ENCODE measurements at regions not wholly inside any gene's neighbourhood (a gene's known extent, or its start where the extent isn't known, plus 50 kb on each side); places are given as distances from the start of the nearest gene placed in this dataset.
"Not testable (repeated sequence)": the region's sequence is repeated elsewhere in the genome, so short reads cannot be mapped to it uniquely, and the experiment has no call there.

DNA sequence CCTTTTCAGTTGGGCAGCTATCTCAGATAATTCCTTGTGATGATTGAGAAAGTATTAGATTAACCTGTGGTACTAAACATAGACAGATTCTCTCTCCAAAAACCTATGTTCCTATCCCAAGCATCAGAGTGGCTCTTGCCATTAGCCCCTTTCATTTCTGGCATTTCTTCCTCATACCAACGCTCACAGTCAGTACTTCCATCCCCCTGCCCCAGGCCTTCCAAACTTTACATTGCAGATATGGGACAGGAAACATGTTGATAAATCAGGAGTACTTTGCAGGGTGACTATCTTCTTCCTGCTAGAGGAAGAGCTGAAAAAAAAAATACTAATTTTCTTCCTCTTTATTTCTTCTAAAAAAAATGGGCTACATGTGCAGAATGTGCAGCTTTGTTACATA lies 442.6 kb upstream of the RGMB start:
- DNase-seq = no peak

DNA sequence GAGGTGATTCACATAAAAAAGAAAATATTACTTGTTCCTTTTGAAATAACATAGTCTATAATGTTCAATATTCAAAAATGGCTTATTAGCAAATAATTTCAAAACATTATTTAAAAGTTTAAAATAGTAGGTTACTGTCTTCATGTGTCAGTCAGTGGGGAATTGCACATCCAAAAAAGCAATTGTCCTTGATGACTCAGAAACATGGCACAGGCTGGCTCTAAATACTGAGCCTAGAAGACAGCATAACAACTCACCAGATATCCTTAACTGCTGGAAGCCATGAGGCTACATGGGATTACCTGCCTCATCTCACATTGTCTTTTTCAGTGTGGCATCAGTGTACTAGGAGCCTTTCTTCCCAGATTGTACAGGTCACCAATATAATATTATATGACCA lies 439.5 kb upstream of the RGMB start:
- DNase-seq = no peak

DNA sequence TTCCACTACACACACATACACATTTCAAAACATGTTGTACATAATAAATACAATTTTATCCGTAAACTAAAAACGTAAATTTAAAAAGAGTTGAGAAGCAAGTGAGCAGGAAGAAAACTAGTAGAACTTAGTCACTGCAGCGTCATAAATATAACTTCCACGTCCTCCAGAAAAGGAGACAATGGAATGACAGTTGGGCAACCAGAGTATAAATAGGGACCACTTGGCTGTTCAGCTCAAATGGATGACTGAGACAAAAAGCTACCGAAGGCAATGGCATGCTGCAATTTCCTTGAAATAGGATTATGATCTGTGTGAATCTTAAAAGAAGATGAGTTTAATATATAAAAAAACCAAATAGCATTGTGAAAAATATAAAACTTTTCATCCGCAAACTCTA lies 438.5 kb upstream of the RGMB start:
- DNase-seq = no peak

DNA sequence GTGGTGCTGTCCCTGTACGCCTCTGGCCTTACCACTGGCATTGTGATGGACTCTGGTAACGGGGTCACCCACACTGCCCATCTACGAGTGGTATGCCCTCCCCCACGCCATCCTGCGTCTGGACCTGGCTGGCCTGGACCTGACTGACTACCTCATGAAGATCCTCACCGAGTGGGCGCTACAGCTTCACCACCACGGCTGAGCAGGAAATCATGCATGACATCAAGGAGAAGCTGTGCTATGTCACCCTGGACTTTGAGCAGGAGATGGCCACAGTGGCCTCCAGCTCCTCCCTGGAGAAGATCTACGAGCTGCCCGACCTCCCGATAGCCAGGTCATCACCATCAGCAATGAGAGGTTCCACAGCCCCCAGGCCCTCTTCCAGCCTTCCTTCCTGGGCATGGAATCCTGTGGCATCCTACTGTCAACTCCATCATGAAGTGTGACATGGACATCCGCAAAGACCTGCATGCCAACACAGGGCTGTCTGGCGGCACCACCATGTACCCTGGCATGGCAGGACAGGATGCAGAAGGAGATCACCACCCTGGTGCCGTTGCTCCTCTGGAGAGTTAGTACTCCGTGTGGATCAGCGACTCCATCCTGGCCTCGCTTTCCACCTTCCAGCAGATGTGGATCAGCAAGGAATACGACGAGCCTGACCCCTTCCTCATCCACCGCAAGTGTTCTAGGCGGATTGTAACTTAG lies 434.2 kb upstream of the RGMB start:
- DNase-seq = no peak

DNA sequence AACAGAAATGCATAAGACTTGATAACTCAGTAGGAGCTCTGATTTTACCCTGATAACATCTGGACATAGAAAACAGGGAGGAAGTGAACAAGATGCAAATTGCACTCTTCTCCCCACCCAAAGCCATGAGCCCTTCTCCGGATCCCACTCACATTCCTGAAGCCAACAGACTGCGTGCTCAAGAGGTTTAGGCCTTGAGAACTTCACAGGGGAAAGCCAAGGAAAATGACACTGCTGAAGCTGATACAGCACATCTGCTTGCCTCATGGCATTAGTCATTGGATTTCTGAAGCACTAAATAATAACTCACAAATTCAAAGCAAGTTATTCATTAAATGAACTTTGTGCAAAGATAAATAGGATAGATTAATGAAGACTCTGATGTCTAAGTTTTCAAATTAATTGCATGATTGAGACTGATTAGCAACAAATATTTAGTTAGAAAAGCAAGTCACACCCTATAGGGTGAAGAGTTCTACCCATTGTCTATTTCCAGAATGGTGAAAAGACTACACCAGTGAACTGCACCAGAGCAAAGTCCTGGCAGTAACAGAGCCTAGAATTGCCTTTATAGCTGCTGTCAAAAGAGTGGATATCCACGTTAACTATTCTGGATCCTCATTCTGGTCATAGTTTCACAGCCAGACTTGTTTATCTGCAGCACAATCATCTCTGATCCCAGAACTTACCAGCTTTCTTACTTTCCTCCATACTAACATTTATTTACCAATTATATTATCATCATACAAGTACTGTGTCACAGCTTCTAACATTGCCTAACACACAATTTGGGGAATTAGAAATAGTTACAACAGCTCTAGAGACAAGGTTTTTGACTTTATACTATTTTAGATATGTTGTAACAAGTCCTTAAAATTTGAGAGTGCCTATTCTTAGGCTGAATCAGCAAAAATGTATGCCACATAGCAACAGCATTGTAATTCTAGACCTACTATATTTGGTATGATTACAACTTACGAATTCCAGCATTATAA lies 432.1 kb upstream of the RGMB start:
- DNase-seq = no peak

DNA sequence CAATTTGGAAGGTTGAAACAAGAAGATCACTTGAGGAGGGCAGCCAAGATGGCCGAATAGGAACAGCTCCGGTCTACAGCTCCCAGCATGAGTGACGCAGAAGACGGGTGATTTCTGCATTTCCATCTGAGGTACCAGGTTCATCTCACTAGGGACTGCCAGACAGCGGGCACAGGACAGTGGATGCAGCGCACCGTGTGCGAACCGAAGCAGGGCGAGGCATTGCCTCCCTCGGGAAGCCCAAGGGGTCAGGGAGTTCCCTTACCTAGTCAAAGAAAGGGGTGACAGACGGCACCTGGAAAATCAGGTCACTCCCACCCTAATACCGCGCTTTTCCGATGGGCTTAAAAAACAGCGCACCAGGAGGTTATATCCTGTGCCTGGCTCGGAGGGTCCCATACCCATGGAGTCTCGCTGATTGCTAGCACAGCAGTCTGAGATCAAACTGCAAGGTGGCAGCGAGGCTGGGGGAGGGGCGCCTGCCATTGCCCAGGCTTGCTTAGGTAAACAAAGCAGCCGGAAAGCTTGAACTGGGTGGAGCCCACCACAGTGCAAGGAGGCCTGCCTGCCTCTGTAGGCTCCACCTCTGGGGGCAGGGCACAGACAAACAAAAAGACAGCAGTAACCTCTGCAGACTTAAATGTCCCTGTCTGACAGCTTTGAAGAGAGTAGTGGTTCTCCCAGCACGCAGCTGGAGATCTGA lies 430.4 kb upstream of the RGMB start:
- not testable (repeated sequence) for DNase-seq

DNA sequence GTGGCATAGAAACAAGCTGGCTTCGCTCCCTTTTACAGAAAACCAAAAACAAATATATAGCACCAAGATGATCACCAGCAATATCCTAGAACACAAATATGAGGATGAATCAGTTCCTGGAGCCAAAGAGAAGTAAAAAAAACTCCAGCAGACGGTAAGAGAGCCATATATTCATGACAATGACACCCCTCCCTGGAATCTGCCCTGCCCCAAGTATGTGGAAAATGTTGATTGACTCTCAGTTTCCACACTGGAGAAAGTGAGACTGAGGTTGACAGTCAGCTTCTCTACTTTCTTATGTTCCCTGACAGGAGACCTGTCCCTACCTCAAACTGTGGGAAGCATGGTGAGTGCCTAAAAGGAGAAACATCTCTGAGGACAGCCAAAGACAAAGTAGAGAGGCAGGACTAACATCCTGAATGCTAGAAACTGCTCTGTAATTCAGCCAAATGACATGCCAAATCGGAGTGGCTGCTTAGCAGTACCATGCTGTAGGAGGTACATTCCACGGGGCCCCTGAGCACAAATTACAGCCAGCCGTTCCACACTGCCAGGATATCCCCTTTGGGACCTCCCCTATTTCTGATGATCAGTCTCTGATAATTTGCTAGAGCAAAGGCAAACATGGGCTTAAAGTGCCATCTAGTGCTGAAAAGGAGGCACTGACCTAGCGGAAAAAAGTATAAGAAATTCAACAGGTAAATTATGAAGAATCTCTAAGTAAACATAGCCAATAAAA lies 424.0 kb upstream of the RGMB start:
- no peak for DNase-seq

DNA sequence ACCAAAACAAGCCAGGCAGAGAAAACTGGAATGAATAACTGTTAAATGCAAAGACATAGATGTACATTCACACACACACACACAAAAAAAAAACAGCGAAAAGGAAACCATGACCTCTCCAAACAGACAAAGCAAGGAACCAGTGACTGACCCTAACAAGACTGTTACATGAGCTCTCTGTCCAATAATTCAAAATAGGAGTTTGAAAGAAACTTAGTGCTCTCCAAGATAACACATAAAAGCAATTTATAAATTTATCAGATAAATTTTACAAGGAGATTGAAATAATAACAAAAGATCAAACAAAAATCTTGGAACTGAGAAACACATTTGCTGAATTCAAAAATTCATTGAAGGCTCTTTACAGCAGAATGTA lies 423.5 kb upstream of the RGMB start:
- DNase-seq = no peak

DNA sequence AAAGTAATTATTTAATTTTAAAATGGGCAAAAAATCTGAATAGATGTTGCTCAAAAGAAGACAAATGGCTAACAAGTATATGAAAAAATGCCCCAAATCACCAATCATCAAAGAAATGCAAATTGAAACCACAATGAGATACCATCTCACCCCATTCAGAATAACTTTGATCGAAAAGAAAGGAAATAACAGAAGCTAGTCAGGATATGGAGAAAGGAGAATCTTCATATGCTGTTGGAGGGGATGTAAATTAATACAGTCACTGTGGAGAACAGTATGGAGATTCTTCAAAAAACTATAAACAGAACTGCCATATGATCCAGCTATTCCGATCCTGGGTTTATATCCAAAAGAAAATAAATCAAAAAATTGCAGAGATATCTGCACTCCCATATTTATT lies 418.5 kb upstream of the RGMB start:
- no peak for DNase-seq

DNA sequence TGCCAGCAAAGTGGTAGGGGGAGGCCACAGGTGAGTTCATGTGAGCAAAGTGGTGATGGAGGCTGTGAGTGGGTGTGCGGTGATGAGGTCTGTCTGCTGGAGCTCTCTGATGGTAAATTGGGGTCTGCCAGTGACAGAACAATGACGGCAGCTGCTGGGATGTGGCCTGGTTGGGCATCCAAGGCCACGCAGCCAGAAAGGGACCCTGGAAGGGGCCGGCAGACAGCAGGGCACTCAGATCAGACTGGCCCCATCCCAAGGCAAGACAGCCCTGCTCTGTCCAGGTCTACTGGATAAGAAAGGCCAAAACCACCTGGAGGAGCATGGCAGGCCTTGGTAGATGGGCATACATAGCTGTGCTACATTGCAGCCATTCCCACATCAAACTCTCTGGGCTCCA lies 412.9 kb upstream of the RGMB start:
- no peak for DNase-seq

DNA sequence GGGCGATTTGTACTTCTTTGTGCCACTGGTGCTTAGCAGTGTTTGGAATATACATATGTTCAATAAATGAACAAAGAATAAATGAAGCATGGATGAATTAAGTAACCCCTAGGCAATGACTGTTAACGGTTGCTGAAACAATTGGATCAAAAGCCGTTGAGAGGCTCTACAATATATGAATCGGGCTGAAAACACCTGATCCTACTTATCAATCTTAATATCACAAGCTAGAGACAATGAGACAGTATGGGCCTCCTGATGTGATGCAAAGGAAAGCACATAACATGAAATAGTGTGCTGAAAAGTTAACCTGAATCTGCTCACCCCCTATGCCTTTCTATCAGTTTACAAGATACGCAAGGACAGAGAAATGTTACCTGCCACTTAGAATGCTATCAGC lies 410.3 kb upstream of the RGMB start:
- no peak for DNase-seq

DNA sequence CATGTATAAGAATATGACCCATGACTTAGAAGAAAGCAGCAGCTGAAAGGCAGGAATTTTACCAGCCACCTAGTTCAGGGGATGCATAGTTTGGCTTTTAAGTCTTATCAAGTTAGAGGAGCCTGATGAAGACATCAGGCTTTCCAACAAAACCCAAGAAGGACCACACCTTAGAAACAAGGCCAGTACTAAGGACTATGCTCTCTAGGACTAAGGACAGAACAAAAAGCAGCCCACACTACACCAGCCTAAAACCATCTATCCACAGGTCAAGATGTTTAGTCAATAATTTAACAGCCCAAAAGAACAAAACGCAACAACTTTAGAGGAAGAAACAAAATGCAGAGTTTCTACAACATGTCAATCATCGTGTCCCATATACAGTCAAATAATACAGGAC lies 408.9 kb upstream of the RGMB start:
- DNase-seq = no peak

DNA sequence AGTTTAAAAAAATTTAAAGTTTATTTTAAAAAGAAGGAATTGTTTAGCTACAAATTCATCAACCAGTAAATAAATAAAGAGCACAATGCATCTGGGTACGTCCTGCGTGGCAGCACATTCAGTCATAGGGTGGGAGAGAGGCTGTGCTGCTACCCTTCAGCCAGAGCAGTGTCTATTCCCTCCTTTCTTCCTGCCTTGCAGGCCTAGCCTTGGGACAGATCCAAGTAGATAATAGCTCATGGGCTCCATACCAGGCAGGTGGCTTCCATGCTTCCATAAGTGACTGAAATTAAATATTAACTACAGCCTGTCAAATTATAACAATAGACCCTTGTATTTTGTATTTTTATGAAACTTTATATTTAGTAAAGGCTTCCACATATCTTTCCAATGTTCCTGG lies 408.3 kb upstream of the RGMB start:
- DNase-seq = no peak

DNA sequence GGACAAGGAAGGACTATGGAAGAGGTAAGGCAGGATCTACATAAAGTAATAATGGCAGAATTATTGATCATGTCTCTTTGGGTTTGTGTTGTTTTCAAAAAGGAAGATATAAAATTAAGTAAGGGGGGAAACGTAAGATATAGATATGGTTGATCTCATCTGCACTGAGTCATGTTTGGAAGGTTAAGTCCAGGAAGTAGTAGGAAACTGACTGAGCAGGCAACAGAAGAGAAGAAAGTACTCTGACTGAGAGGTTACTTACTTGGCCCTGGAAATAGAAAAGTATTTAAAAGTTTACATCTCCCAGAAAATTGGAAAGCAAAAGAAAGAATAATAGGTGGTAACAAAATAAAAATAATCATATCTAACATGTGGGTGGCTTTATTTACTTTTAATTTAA lies 405.3 kb upstream of the RGMB start:
- DNase-seq = no peak

DNA sequence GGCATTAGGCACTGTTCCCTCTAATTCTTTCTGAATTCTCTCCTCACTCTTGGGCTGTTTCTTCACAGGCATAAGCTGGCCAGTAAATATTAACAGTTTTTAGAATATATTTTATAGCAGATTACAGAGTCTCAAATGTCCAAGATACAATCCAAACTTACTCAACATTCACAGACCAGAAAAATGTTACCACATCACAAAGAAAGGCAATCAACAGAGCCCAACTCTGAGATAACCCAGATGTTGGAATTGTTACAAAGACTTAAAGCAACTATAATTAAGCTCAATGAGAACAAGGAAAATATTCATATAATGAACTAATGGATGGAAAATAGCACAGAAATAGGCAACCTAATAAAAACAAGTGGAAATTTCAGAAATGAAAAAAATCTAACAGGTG lies 401.1 kb upstream of the RGMB start:
- DNase-seq = no peak

DNA sequence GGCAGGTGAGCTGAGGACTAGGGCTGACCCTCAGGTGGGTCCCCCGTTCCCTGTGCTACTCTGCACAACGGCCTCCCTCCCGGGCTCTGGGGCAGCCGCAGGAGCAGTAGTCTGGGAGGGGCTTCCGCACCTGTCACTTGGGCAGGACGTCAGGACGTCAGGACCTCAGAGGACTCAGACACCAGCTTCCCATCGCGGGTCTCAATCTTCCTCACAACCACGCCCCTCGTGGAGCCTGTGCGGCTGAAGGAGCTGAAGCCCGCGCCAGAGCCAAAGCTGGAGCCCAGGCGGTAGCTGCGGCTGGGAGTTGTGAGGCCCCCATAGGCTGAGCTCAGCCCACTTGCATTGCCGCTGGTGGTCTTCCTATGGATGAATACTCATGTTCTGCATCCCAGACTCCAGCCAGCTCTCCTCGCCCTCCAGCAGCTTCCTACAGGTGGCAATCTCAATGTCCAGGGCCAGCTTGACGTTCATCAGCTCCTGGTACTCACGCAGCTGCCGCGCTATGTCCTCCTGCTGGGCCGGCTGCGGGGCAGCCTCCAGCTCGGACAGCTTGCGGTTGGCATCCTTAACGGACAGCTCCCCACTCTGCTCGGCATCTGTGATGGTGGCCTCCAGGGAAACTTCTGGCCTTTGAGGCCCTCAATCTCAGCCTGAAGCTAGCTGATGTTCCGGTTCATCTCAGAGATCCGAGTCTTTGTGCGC lies 381.4 kb upstream of the RGMB start:
- DNase-seq = no peak

DNA sequence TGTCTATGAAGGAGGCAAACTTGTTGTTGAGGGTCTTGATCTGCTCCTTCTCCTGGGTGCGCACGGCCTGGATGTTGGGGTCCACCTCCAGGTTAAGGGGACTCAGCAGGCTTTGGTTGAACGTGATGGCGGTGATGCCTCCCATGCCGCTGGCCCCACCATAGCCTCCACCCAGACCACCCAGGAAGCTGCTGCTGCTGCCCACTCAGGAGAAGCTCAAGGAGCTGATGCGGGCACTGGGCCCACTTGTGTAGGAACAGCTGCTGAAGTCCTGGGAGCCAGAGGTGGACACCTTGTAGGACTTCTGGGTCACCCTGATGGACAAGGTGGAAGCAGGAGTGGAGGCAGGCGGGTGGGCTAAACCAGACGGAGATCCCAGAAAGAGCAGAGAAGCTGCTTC lies 380.3 kb upstream of the RGMB start:
- not testable (repeated sequence) for DNase-seq

DNA sequence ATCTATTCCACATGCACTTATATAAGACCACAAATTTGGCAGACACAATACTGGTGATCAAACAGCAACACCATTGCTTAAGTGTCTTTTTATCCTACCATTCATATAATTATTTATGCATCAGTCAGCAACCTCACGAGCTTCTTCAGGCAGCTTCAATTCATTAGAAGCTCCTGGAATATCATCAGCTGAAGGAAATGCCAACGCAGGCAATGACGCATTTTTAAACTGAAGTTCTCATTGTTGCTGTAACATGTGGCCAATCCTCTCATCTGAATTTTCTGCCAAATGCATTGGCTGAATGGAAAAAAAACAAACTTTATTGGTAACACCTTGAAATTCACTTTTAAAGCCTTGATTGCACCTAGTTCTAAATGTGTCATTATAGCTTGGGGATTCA lies 376.4 kb upstream of the RGMB start:
- no peak for DNase-seq

DNA sequence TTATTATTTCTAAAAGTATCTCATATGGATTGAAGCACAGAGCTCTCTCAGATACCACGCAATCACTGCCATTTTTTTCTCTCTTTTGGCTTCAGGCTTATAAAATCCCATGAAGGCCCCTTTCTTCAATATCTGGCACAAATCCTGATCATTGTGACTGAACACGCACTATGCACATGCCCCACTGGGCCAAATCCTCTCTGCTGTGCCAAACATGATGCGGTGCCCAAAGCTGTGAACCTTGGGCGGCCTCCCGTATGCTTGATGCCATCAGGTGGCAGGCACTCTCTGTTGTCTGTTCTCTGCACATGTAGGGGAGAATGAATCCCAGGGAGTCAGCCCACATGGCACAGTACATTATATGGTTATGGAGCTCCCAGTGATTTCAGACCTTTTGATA lies 375.0 kb upstream of the RGMB start:
- peak; percentile 12 to 14 for DNase-seq

DNA sequence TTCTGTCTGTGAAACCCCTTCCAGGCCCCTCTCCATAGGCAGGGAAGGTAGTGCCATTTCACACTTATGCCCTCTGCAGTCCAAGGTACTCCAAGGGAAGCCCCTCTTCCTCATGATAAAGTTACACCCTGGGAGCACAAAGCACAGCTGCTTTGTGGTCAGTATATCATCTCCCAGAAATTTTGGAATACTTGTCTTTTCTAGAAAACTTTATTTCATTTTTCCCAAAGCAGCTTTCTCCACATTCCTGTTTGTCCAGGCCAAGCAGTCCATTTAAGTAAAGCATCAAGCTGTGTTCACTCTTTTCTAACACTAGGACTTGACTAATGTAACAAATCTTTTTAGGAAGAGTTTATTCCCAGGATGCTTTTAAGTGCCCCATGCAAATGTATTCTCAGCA lies 371.8 kb upstream of the RGMB start:
- DNase-seq = no peak

DNA sequence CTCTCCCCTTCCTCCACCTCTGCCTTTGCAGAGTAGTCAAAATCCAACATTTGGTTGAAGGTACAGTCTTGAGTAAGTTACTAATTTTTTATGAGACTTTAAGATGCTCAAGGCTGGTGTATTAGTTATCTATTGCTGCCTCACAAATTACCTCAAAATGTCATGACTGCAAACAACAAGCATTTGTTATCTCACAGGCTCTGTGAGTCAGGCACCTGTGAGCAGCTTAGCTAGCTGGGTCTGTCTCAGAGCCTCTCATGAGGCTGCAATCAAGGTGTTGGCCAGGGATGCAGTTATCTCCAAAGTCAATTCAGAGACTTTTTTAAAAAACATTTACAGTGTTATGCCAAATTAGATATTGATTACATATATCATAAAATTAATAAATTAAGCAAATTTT lies 371.3 kb upstream of the RGMB start:
- no peak for DNase-seq

DNA sequence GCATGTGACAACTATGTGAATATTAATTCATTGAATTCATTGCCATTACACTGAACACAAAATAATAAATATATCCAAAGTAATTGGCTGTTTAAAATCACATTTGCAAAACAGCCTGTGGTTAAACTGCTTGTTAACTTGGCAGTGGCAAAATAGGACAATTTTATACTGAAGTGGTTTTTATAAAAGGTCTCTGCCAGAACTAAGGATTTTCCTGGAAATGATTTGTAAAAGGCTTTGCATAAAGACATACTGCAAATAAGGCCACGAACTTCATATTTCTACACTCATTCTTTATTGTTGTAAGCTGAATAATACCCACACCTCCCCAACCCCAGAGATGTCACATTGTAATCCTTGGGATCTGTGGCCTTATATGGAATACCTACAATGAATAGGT lies 370.3 kb upstream of the RGMB start:
- no peak for DNase-seq

Measured in hippocampal formation (tissue), 2 donors.